HG03108 (cell line): ENCODE measurements at regions not wholly inside any gene's neighbourhood (a gene's known extent, or its start where the extent isn't known, plus 50 kb on each side); places are given as distances from the start of the nearest gene placed in this dataset.
A peak's percentile ranks its signal among the peaks of the same experiment; 100 is the strongest.

Experiments
- ATAC-seq: cut with Tn5 transposase; IDR thresholded peaks from one replicate; pipeline ENCODE4 v1.9.1; 2021; ENCODE audit warnings: moderate library complexity; ENCODE audit not compliant: unreplicated experiment

DNA sequence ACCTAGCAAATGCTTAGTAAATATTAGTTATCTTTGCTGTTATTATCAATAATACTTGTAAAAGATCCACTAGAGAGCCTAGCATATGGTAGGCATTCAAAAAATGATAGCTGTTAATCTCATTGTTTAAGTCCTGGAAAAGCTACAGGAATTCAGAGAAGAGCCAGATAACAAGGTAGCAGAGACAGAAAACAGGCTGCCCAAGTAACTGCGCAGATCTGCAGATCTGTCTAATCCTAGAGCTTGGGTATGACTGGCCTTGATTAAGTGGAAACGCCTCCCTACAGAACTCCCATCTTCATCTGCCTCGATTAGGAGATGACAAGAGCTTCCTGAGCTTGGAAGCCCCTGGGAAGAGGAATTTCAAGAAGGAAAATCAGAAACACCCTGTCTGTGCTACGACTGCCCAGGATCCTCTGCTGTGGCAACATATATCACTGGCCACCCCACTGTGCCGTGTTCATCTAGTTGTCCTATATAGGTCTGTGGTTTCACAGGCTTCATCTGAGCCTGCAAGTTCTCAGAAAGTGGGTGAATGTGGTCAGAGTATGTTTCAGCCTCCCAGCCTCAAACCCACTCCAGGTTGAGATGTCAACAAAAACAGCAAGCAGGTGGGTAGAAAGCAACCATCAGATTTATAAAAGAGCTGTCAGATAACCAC lies 151.5 kb upstream of the PKDCC start:
- ATAC-seq: peak; percentile 79

DNA sequence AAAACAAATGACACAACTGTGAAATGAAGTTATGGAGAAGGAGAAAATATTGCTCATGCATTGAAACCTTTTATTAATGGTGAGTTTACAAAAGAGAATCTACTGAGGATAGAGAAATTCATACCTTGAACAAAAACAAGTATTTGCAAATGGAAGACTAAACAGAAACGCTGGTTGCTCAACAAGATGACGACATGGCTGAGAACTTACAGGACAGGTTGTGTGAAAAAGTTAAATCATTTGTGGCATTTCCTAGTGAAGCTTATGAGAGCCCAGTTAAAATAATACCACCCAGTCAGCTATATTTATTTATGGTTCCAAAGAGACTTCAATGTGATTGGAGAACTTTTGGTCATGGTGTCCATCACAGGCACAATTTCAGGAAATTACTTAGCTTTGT lies 148.6 kb upstream of the PKDCC start:
- no peak for ATAC-seq

DNA sequence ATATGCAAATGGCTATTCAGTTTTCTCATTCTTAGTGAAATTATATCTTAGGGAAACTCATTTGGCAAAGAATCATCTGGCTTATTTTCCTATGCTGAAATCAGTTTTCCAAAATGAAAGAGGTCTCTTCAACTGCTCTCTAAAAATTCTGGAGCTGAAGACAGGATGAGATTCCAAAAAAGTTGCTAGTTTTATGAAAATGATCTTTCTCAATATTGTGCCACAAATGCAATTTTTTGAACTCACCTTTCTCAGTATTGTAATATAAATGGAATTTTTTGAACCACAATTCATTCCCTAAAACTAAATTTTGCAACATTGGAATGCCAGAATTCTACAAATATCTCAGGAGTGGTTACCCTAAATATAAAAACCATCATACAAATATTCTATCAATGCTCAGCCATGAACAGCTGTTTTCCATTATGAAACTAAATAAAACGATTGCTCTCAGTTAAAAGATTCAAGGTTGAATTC lies 147.7 kb upstream of the PKDCC start:
- no peak for ATAC-seq

DNA sequence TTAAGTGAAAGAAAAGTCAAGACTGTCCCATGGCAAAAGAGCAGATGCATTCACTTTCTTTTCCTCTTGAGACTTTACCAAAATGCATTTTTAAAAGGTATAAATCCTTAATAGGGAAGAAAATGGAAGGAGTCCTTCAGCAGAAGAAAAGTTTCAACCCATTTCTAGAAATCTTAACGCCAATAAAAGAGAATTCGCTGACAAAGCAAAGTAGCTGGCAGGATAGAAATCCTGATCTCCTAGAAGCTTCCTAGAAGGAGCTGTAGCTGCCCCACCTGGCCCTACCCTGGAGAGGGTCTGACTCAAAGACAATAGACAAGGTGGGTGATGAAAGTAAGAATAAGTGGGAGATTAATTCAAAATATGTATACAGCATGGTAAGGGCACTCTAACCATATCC lies 144.9 kb upstream of the PKDCC start:
- no peak for ATAC-seq

DNA sequence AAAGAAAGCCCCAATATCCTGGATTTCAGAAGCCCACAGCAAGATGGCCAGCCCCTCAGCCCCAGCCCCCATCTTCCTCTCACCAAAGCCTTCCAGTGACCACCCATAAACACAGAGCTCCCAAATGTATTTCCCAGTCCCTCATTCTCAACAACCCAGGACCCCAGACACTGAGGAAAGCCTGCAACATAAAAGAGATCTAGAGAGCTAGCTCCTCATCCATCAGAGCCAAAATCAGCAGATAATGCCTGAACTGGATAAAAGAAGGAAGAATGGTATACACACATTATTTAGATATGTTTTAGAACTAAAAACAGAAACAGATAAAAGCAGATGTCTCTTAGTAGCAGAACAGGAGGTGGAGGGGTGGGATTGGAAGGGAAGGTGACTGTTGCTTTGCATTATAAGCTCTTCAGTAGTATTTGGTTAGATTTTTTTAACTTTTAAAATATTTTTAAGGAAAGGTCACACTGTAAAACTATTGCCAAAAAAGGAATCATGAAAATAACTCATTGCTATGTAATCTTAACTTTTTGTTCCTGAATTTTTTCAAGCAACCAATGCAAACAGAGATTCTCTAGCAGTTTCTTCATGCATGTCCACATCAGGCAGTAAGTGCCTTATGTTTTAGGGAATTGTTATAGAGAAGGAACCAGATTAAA lies 144.2 kb upstream of the PKDCC start:
- ATAC-seq: no peak

DNA sequence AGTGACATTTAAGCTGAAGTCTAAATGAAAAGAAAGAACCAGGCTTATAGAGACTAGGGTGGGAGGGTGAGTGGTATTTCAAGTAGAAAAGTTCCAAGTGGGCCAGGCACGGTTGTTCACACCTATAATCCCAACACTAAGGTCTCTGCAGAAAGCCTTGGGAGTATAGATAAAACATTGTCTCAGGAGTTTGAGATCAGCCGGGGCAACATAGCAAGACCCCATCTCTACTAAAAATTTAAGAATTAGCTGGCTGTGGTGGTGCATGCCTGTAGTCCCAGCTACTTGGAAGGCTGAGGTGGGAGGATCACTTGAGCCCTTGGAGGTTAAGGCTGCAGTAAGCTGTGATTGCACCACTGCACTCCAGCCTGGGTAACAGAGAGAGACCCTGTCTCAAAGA lies 143.4 kb upstream of the PKDCC start:
- ATAC-seq: no peak

DNA sequence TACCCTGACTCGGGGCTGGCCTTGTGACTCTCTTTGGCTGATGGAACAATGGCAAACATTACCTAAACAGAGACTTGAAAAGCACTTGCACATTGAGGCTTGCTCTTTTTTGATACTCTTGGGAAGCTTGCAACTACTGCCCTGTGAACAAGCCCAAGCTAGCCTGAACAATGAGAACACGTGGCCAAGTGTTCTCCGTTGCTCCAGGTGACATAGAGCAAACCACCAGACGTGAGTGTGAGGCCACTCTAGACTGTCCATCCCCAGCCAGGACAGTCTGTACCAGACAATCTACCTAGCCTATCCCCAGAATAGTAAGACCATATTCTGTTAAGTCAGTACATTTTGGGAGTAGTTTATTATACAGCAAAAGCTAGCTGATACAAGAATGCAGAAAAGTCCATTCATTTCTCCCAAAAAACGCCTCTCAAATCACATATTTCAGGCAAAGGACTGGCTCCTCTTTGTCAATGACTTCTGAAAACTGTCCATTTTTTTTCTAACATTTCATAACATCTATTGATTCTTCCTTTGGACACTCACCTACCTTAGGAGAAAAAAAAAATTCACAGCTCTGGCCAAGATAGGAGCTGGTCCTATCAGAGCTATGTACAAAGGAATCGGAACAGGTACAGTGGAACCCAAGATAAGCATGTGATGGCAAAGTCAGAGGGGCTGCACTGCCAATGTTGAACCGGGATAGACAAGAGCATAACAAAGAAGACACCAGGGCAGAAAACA lies 142.1 kb upstream of the PKDCC start:
- no peak for ATAC-seq

DNA sequence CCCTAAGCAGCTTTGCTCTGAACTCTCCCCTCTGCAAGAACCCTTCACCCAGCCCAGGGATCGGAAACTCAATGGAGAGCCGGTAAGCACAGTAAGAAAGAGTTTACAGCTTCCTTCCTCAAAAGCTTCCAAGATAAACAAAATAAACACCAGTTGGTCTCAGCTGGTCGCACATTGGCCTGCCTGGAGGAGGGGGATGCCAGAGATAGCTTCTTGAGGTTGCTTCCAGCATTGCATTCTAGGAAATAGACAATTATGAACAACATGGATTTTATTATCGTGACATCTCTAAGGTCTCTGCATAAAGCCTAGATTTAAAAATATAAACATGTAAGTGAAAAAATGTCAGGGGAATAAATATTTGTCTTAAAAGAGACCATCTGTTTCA lies 141.5 kb upstream of the PKDCC start:
- ATAC-seq: no peak

DNA sequence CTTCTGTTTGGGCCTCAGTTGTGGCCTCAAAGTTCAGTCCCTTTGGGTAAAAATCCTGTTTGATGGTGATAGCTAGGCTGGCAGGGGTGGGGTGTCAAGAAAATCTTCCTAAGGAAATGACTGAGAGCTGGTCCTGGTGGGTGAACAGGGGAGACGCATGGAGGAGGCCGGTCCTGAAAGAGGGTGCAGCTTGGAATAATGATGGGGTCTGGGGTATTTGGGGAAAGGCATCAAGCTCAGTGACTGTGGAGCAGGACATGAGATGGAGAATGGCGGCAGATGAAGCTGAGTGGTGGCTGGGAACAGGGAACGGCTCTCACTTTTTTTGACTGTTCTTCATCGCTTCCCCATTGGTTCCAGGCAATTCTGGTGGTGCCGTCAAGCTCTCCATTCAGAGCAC lies 140.7 kb upstream of the PKDCC start:
- no peak for ATAC-seq

DNA sequence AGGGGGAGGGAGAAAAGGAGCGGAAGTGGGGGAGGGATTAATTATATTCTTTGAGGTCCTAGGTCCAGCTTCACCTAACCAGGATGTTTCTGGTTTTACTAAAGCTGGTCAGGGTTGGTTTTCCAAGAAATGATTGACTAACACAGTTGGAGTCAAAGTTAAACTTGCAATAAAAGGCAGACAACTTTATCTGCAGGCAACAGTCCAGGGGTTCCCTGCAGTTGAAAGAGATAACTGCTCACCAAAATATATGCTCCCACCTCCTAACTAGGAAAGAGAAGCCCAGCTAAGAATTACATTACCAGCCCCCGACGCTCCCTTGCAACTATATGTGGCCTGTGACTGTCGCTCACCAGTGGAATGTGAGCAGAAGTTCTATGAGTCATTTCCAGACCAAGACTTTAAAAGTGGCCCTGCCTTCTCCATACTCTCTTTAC lies 140.0 kb upstream of the PKDCC start:
- no peak for ATAC-seq

DNA sequence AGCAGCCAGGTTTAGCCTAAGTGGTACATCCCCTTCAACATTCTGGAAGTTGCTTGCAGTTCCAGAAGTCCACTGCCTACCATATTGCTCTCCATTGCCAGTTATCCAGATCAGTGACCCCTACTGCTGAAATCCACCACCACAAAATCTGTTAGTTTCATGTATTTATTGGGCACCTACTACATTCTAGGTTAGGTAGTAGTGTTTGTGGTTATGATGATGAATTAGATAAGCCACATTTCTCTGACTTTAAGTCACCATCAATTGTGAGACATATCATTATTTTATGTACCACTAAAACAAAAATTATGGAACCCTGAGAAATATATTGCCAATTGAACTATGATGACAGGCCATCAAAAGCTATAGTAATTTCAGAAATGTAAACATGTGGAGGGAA lies 139.5 kb upstream of the PKDCC start:
- ATAC-seq: no peak

DNA sequence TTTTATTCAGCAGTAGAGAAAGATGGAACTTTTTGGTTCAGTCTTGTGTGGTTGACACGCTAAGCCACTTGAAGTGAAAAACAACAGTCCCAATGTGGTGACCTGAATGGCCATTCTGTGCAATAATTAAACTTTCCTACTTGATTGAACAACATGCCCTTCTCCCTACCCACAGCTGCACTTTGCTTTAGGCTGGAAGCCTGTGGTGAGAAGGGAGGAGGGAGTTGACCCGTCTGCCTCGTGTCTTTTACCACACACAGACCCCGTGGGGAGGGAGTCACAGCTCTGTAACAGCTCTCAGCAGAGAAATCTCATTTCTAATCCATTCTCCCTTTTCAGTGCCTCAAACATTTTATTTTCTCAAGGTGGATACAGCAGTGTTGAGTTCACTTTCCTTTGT lies 138.2 kb upstream of the PKDCC start:
- no peak for ATAC-seq

DNA sequence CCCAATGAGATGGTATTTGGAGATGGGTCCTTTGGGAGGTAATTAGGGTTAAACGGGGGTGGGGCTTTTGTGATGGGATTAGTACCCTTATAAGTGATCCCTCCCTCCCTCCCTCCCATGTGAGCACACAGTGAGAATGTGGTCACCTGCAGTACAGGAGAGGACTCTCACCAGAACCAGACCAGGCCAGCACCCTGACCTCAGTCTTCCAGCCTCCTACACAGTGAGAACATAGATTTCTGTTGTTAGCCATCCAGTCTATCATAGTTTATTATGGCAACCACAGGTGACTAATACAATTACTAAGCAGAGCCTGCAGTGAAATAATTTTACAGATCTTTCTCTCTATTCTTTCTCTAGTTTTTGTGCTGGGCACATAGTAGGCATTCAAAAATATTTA lies 137.7 kb upstream of the PKDCC start:
- no peak for ATAC-seq

DNA sequence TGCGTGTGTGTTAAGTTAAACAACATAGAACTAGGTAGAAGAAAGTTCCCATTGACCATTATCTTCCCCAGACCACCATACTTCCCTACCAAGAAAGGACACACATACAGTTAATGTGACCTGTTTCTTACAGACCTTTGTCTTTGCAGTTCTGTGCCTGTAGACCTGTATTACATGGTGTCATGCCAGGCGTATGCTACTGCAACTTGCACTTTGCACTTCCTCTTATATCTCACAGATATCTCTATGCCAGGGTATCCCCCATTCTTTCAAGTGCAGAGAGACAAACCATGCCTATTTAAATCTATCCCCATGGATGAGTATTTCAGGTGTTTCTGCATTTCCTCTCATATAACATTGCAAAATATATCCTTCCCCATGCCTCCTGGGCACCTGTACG lies 136.8 kb upstream of the PKDCC start:
- ATAC-seq: no peak

DNA sequence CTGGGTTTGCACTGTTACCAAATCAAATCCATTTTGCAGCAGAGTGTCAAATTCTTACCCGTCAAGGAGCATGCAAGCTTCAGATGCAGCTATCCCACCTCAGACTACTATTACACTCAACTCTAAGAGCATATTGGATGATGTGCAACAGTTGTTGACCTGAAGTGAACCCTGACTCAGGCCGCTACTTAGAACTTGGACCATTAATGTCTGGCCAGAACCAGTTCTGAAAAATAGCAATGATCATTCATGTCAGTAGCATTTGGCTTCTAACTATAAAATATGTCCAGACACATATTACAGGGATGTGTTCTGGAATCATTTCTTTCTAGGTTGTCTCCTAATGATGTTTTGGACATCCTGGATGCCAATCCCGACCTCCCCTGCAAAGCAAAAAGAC lies 135.5 kb upstream of the PKDCC start:
- no peak for ATAC-seq

DNA sequence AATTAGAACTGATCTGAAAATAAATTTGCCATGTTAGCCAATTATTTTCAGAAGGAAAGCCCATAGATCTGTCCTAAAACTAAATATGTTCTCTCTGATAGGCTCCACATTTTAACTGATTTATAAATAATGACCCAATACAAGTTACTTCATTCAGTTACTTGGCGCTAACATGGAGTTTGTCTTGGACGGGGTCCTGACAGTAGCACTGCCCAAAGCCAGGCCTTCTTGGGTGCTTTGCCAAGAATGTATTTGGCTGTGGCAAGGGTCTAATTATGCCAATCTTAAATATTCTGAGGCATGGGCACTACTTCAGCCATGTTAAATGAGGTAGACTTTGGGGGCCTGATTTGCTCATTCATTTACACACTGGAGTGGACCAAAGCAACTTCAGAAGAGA lies 135.0 kb upstream of the PKDCC start:
- ATAC-seq: no peak

DNA sequence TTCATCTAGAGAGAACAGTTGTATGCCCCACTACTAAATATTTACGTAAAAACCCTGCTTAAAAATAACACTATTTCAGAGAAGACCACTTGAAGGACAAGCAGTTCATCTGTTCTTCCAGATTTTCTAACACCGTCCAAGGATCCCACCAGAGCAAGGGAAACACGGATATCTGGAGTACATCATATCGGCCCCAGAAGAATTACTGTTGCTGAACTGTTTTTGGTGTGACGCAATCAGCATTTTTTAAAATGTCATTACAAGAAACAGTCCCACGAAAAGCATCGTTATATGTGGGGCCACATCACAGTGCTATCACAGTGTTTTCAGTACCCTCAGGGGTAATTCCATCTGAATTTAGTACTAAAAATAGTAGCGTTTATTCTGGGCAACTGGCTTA lies 134.5 kb upstream of the PKDCC start:
- ATAC-seq: no peak

DNA sequence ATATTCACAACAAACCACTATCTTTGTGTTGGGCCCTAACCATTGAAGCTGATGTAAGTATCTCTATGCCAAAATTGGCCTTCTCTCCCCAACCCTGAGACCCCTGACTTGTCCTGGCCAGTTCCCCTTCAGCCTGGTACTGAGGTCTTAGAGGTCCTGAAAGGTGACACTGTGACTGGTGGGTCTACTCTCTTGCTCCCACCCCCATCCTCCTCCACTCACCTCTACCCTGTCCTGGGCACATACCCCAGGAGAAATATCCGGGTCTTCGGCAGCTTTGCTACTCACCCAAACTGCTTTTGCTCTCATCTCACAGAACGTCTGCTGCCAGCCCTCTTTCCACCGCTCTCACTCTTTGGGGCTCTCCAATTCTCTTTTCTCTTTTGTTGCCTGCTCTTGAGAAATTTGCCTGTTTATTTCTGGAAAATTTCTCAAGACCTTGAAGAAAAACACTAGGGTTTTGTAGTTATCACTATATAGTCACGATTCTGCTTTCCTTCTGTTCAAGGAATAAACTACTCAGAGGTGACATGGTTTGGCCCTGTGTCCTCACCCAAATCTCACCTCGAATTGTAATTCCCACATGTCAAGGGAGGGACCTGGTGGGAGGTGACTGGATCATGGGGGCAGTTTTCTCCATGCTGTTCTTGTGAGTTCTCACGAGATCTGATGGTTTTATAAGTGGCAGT lies 133.8 kb upstream of the PKDCC start:
- ATAC-seq: no peak

DNA sequence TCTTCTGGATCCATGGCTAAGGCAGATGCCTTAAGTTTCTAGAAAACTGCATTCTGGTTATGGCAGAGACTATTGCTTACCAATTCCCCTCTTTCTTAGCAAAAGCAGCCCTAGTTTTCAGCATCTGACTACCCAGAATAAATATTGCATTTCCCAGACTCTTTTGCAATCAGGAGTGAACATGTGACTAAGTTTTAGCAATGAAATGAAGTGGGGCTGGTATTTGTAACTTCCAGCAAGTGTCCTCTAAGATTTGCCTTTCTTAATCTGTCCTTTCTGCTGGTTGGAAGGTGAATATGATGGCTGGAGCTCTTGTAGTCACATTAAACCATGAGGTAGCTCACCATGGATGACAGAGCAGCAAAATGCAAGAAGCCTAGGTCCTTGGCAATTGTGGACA lies 132.9 kb upstream of the PKDCC start:
- ATAC-seq: no peak

DNA sequence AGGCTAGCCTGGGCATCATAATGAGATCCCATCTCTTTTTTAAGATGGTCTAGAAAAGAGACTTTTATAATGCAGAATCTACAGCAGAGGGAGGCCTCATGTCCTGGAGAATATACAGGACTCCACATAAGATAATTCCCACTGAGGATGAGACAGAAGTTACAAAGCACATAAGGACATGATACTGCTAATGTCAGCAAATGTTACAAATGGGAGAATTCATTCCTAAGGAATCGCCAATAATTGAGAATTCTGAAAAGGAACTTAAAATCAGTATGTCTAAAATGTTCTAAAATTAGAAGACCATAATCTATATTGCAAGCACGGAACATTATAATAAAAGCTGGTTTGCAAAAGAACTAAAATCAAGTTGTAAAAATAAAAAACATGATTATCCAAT lies 131.6 kb upstream of the PKDCC start:
- no peak for ATAC-seq

DNA sequence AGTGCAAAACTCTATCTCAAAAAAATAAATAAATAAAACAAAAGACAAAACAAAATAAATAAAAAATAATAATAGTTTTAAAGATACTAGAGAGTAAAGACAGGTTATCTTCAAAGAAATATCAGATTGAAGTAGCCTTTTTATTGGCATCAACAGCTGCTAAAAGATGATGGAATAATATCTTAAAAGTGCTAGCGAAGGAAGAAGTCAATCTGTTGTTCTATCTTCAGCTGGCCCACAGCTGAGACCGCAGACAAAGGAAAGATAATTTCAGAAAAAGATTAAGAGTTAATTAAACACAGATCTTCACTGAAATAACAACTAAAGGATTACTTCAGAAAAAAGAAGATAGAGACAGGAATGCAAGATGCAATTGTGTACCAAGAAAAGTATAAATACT lies 130.2 kb upstream of the PKDCC start:
- no peak for ATAC-seq

DNA sequence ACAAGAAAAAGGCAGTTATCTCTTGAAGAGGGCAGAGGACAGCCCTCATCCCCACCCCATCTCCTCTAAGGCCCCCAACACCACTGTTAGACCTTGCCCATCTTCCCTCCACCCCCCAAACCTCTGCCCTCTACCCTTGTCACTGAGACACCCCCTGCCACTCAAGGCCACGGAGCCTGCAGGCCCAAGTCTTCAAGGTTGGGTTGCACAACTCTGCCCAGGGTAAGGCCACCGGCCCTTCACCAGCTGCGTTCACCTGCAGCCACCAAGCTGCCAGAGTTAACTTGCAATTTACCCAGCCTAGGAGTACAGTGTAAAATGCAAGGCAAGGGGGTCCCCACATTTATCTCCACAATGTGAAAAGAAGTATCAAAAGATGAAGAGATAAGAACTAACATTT lies 128.7 kb upstream of the PKDCC start:
- no peak for ATAC-seq
